ENCODE measurements at regions not wholly inside any gene's neighbourhood (a gene's known extent, or its start where the extent isn't known, plus 50 kb on each side); places are given as distances from the start of the nearest gene placed in this dataset.

GRCh38 chr20:39541136-39541803 is 579.1 kb downstream of the DHX35 start:
- no peak for DNase-seq (ENCODE audit: low read depth in 2 of 2, low spot score in 1 of 2)

- DNase-seq (ENCODE audit: low read depth in 2 of 2, low spot score in 1 of 2), result no peak
Measured at GRCh38 chr20:39538317-39538716, 576.2 kb downstream of the DHX35 start.

DNA sequence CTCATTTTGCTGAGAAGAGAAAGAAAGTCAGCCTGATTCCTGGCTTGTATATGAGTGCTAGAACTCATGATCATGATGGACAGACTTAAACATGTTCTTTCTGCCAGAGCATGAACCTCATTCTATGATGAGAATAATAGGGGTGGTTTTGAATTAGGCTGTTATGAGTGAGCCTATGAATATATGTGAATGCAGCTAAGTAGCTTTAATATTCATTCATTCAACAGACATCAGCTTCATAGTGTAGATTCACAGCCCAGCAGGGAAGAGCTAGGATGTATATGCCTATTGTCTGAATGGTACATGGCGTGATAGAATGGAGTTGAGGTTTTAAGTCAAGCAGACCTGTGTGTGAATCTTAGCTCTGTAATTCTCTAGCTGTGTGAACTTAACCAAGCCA is 573.2 kb downstream of the DHX35 start:
- DNase-seq (ENCODE audit: low read depth in 2 of 2, low spot score in 1 of 2), result no peak

DNA sequence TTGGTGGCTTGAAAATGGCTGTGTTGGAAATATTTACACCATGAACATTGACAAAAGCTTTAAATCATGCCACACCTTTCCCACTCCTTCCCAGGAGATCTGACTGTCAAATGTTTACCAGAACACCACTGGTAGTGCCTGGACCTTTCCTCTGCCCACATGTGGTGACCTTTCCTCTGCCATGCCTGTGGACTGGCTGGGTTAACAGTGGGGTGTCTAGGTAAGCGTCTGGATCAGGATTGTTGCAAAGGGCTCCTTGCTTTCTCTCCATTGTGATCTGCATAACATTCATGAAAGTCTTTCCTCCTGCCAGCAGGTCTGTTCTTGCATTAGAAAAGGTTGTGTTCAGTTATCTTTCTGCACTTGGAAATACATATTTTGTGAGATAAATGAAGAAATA is 572.7 kb downstream of the DHX35 start:
- no peak for DNase-seq (ENCODE audit: low read depth in 2 of 2, low spot score in 1 of 2)

- no peak for DNase-seq (ENCODE audit: low read depth in 2 of 2, low spot score in 1 of 2)
Measured at GRCh38 chr20:39533858-39534257, 571.7 kb downstream of the DHX35 start.

DNA sequence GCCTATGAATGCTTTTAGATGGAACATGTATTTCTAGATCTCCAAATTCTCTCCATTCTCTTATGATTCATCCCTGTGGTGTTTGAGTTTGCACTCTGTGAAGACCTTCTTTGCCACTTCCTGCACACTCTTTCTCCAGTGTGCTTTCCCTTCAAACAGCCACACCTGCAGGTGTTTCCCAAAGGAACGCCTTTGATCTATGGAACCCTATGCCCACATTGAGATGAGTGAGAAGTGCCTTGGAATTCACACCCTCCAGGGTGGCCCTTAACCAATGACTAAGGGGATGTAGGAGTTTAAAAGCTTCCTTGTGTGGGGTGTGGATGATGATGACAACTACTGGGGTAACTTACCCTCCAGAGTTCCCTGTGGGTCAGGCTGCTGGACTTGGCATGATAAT is 570.1 kb downstream of the DHX35 start:
- no peak for DNase-seq (ENCODE audit: low read depth in 2 of 2, low spot score in 1 of 2)

DNA sequence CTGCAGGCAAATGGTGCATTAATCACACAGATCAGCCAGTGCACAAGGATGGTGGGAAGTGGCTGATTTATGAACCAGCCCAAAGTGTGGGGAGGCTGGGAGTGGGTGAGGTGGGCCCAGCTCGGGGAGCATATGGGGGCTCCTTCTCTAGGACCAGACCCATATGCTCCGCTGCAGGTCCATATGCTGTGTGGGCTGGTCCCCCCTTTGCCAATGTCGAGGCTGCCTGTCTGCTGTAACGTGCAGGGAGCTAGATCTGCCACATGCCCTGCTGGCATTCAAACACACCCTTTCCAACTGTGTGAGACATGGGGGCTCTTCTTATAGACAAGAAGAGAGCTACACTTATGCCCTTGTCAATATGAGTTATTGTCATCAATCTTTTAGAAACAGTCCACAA is 566.3 kb downstream of the DHX35 start:
- no peak for DNase-seq (ENCODE audit: low read depth in 2 of 2, low spot score in 1 of 2)

DNA sequence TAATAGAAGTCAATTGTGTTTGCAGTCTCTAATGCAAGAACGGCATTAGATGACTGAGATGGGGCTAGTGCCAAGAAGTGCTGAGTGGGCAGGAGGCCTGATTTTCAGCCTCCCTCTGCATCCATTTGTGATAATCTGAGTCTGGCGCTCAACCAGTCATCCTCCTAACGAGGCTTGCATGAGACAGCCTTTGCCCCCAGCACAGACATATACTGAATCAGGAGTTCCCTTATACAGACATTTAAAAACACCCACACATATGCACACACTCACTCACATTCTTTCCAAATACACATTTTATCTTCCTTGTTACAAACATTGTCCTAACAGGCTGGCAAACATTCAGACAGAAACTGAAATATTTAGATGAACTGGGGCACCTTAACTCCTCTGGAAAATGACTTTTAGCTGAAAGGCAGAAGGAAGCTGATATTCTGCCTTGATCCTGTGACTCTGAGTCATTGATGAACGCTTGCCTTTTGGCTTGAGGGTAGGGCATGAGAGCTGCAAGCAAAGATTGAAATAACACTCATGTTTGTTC is 562.3 kb downstream of the DHX35 start:
- no peak for DNase-seq (ENCODE audit: low read depth in 2 of 2, low spot score in 1 of 2)

GRCh38 chr20:39523405-39523804 is 561.3 kb downstream of the DHX35 start:
- no peak for DNase-seq (ENCODE audit: low read depth in 2 of 2, low spot score in 1 of 2)

GRCh38 chr20:39518654-39519053 is 556.5 kb downstream of the DHX35 start:
- no peak for DNase-seq (ENCODE audit: low read depth in 2 of 2, low spot score in 1 of 2)

GRCh38 chr20:39516964-39517363 is 554.8 kb downstream of the DHX35 start:
- no peak for DNase-seq (ENCODE audit: low read depth in 2 of 2, low spot score in 1 of 2)

DNA sequence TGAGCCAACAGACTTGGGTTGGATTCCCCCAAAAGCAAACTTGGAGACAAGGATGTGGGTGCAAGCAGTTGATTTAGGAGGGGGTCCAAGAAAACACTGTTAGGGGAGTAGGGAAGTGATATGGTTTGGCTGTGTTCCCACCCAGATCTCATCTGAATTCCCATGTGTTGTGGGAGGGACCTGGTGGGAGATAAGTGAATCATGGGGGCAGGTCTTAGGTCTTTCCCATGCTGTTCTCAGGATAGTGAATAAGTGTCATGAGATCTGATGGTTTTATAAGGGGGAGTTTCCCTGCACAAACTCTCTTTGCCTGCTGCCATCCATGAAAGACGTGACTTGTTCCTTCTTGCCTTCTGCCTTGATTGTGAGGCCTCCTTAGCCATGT is 542.6 kb downstream of the DHX35 start:
- no peak for DNase-seq (ENCODE audit: low read depth in 2 of 2, low spot score in 1 of 2)

GRCh38 chr20:39503902-39504709 is 542.0 kb downstream of the DHX35 start:
- no peak for DNase-seq (ENCODE audit: low read depth in 2 of 2, low spot score in 1 of 2)

DNA sequence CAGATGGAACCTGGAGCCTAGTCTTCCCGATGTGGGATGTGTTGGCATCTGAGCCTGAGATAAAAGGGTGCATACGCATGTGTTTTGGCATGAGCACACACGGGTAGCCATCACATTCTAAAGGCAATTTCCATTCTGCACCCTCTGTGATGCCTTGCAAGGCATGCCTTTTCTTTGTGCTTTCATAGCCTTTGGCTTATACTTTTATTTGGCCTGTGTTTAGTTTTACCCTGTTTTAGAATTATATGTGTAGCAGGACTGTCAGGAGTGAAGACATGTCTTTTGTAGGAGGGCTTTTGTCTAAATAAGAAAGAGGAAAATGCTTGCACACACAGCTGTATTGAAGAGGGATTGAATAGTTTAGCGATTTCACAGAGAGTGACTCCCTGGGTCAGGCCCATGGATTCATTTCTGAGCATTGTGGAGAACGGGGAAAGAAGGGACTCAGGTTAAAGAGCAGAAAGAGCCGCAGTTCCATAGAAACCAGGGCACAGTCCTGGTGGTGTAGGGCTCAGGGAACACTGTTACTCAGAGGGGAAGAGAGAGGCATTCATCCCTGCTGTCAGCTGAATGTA is 530.2 kb downstream of the DHX35 start:
- DNase-seq (ENCODE audit: low read depth in 2 of 2, low spot score in 1 of 2), result no peak

DNA sequence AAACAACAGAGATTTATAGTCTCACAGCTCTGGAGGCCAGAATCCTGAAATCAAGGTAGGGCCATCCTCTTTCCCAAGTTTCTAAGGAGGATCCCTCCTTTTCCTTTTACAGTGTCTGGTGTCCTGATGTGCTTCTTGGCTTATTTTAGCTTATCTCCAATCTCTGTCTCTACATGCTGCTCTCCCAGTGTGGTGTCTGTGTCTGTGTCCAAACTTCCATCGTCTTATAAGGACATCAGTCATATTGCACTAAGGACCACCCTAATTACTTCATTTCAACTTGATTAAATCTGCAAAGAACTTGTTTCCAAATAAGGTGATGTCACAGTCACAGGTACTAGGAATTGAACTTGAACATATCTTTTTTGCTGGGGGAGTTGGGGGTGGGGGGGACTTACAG is 529.6 kb downstream of the DHX35 start:
- DNase-seq (ENCODE audit: low read depth in 2 of 2, low spot score in 1 of 2), result no peak

GRCh38 chr20:39489986-39490560 is 527.9 kb downstream of the DHX35 start:
- DNase-seq (ENCODE audit: low read depth in 2 of 2, low spot score in 1 of 2), result no peak

DNA sequence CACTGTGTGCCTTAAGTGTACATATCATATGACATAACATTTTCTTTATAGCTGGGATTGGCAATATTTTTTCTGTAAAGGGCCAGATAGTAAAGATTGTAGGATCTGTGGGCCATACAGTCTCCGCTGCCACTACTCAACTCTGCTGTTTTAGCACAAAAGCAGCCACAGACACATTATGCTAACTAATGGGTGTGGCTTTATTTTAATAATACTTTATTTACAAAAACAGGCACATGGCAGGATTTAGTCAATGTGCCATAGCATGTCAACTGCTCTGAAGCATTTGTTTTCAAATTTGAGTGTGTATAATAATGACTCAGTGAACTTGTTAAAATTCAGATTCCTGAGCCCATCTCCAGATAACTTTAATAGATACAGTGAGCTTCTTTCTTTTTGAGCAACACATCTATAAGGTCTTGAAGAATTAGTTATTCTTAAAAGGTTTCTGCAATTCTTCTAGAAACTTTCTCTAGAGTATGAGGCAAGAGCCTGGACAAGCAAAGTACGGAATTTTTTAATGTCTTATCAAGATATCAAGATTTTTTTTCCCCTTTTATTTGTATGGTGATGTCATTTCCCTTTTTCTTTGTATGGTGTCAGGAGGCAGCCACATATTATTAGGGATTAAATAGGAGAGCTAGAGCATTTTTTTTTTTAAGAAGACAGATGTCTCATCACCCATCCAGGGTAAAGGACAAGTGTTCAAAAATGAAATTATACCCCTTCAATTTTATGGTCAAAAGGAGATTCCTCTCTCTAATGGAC is 518.3 kb downstream of the DHX35 start:
- DNase-seq (ENCODE audit: low read depth in 2 of 2, low spot score in 1 of 2), result no peak

GRCh38 chr20:39479196-39479810 is 517.2 kb downstream of the DHX35 start:
- DNase-seq (ENCODE audit: low read depth in 2 of 2, low spot score in 1 of 2), result no peak

DNA sequence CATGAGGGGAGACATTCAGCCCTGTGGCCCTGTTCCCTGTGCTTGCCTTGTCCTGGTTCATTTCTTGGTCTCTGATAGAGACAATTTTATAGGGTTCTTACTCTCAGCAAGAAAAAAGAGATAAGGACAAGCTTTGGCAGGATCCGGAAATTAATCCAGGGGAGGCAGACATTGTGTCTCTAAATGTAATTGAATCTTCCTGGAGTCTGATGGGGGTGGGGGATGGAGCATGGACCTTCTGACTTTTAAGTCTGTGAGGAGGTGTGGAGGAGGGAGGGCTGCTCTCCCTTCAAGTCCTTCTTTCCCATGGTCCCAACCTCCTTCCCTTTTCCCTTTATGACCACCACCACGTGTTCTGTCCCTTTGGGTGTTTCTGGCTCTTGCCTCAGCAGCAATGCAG is 512.7 kb downstream of the DHX35 start:
- no peak for DNase-seq (ENCODE audit: low read depth in 2 of 2, low spot score in 1 of 2)

GRCh38 chr20:39473536-39473935 is 511.4 kb downstream of the DHX35 start:
- DNase-seq (ENCODE audit: low read depth in 2 of 2, low spot score in 1 of 2), result no peak

- DNase-seq (ENCODE audit: low read depth in 2 of 2, low spot score in 1 of 2), result no peak
Measured at GRCh38 chr20:39468703-39469102, 506.6 kb downstream of the DHX35 start.

All from stimulated activated CD8-positive, alpha-beta memory T cell treated with anti-CD3 and anti-CD28 coated beads, Interleukin-4, amount 100 ng/mL, for 4 hours (primary cell).